A549 (cell line): ENCODE measurements at regions not wholly inside any gene's neighbourhood (a gene's known extent, or its start where the extent isn't known, plus 50 kb on each side); places are given as distances from the start of the nearest gene placed in this dataset.

ENCODE experiments used
- ATAC-seq, 2 experiments: fragments of 200-7000 bp in 1 of 2; fragments of >200 bp in 1 of 2; cut with Nextera tagmentation in 1 of 2; cut with Tn5 transposase in 1 of 2; 3 replicates each; pipeline versions ENCODE4 v1.8.0 to v1.9.1; 2018 to 2020; ENCODE audit warnings: mild to moderate bottlenecking in 1 of 2, moderate library complexity in 1 of 2
- CTCF ChIA-PET: fragments of 300-600 bp; sonication (Branson Sonifier 250); formaldehyde crosslinking; extraction: SDS; loops from one replicate; lab custom pipeline; 2021; ENCODE audit warnings: antibody characterized with exemption, inconsistent platforms; lab: Yijun Ruan, JAX
- POLR2A ChIA-PET: fragments of 350-600 bp; formaldehyde crosslinking; extraction: SDS; loops from one replicate; lab custom pipeline; 2021; ENCODE audit warnings: antibody characterized with exemption, inconsistent platforms; lab: Yijun Ruan, JAX
- DNase-seq, 2 experiments: peaks; one replicate each; pipeline versions ENCODE4 v3.0.0 to v3.0.0-alpha.2; 2011 to 2016; ENCODE audit warnings: low read depth in 1 of 2, low spot score in 1 of 2
- FAIRE-seq: peaks from 2 replicates; lab custom pipeline; 2011; peaks lifted over from hg19 to GRCh38; lab: Jason Lieb, UNC
- H3K27ac ChIP-seq, 2 experiments: fragments of >200 bp; sonication (Bioruptor Twin); formaldehyde crosslinking; 3 replicates each; pipeline ENCODE4 v1.5.1; 2016 to 2017
- H3K4me1 ChIP-seq: fragments of >200 bp; sonication (Bioruptor Twin); formaldehyde crosslinking; 3 replicates; pipeline ENCODE4 v1.6.1; 2016
- H3K4me2 ChIP-seq: fragments of >200 bp; sonication (Bioruptor Twin); formaldehyde crosslinking; 3 replicates; pipeline ENCODE4 v1.6.1; 2016
- H3K4me3 ChIP-seq: fragments of >200 bp; sonication (Bioruptor Twin); formaldehyde crosslinking; 3 replicates; pipeline ENCODE4 v1.5.1; 2016
- H3K9me3 ChIP-seq: fragments of >200 bp; sonication (Bioruptor Twin); formaldehyde crosslinking; 3 replicates; pipeline ENCODE4 v1.6.1; 2016
- CBX2 ChIP-seq: fragments of 200-600 bp; sonication (generic); IDR thresholded peaks from 2 replicates; pipeline ENCODE4 v1.6.1; 2016; ENCODE audit warnings: low read depth, mild to moderate bottlenecking, borderline replicate concordance
- CBX8 ChIP-seq: fragments of 200-600 bp; sonication (generic); IDR thresholded peaks from 2 replicates; pipeline ENCODE4 v1.6.1; 2016
- CHD2 ChIP-seq: fragments of 150-350 bp; IDR thresholded peaks from 2 replicates; pipeline ENCODE4 v1.6.1; 2014; ENCODE audit warnings: low read length; ENCODE audit not compliant: partially characterized antibody
- EHF ChIP-seq: fragments of 250-450 bp; sonication (Bioruptor Pico); IDR thresholded peaks from 2 replicates; pipeline ENCODE4 v1.5.0; 2020; ENCODE audit warnings: mild to moderate bottlenecking
- EHMT2 ChIP-seq: fragments of 200-600 bp; sonication (generic); IDR thresholded peaks from 2 replicates; pipeline ENCODE4 v1.6.1; 2016; ENCODE audit warnings: antibody characterized with exemption, low read depth, mild to moderate bottlenecking, moderate library complexity
- ELK1 ChIP-seq: fragments of 150-350 bp; IDR thresholded peaks from 2 replicates; pipeline ENCODE4 v1.6.1; 2014; ENCODE audit warnings: low read depth, mild to moderate bottlenecking, low read length
- EP300 ChIP-seq, 2 experiments: fragments of >200 bp; sonication (Bioruptor Twin); formaldehyde crosslinking; IDR thresholded peaks; 2 replicates in 1 of 2; 3 replicates in 1 of 2; pipeline ENCODE4 v1.6.1; 2016 to 2017
- ESRRA ChIP-seq: fragments of 150-350 bp; IDR thresholded peaks from 2 replicates; pipeline ENCODE4 v1.6.1; 2014; ENCODE audit warnings: mild to moderate bottlenecking, low read length, borderline replicate concordance
- FOSB ChIP-seq: fragments of 250-450 bp; sonication (Bioruptor Pico); IDR thresholded peaks from 2 replicates; pipeline ENCODE4 v1.5.0; 2020; ENCODE audit warnings: mild to moderate bottlenecking, moderate library complexity
- FOXS1 ChIP-seq: fragments of 250-450 bp; sonication (Bioruptor Pico); IDR thresholded peaks from 2 replicates; pipeline ENCODE4 v1.5.0; 2020; ENCODE audit warnings: mild to moderate bottlenecking, moderate library complexity
- HDAC2 ChIP-seq: fragments of 200-600 bp; sonication (generic); IDR thresholded peaks from 2 replicates; pipeline ENCODE4 v1.6.1; 2016
- HMGXB4 ChIP-seq: fragments of 250-450 bp; sonication (Bioruptor Pico); IDR thresholded peaks from 2 replicates; pipeline ENCODE4 v1.5.0; 2021; ENCODE audit warnings: mild to moderate bottlenecking, moderate library complexity, borderline replicate concordance
- HOXB5 ChIP-seq: fragments of 250-450 bp; sonication (Bioruptor Pico); IDR thresholded peaks from 2 replicates; pipeline ENCODE4 v1.5.0; 2020; ENCODE audit warnings: mild to moderate bottlenecking, moderate library complexity
- KDM5A ChIP-seq: fragments of 200-600 bp; sonication (generic); IDR thresholded peaks from 2 replicates; pipeline ENCODE4 v1.6.1; 2016; ENCODE audit warnings: antibody characterized with exemption, mild to moderate bottlenecking
- MAFK ChIP-seq: fragments of 450-650 bp; IDR thresholded peaks from 2 replicates; pipeline ENCODE4 v1.6.1; 2014; ENCODE audit not compliant: partially characterized antibody
- MYC ChIP-seq: IDR thresholded peaks from 2 replicates; pipeline ENCODE4 v1.6.1; 2012; ENCODE audit warnings: mild to moderate bottlenecking, inconsistent platforms, low read length, improper control_type of control experiment, borderline replicate concordance
- NR3C1 ChIP-seq: fragments of >200 bp; sonication (Bioruptor Twin); formaldehyde crosslinking; IDR thresholded peaks from 3 replicates; pipeline ENCODE4 v1.6.1; 2017
- PBX3 ChIP-seq: IDR thresholded peaks from 2 replicates; pipeline ENCODE4 v1.6.1; 2012
- POLR2A ChIP-seq: IDR thresholded peaks from 2 replicates; pipeline ENCODE4 v1.6.1; 2012; ENCODE audit warnings: mild to moderate bottlenecking, low read length
- POLR2AphosphoS2 ChIP-seq: conservative IDR thresholded peaks from 2 replicates; pipeline ENCODE4 v1.6.1; 2012; ENCODE audit warnings: low read length, improper control_type of control experiment, inconsistent platforms
- RARB ChIP-seq: fragments of 250-450 bp; sonication (Bioruptor Pico); IDR thresholded peaks from 2 replicates; pipeline ENCODE4 v1.8.0; 2021; ENCODE audit warnings: mild to moderate bottlenecking, moderate library complexity
- SREBF2 ChIP-seq: fragments of 450-650 bp; IDR thresholded peaks from 2 replicates; pipeline ENCODE4 v1.6.1; 2014; ENCODE audit warnings: mild to moderate bottlenecking, moderate library complexity
- USF2 ChIP-seq: fragments of 450-650 bp; IDR thresholded peaks from 2 replicates; pipeline ENCODE4 v1.6.1; 2014; ENCODE audit warnings: antibody characterized with exemption
- ZC3H11A ChIP-seq: fragments of 450-650 bp; IDR thresholded peaks from 2 replicates; pipeline ENCODE4 v1.6.1; 2014; ENCODE audit warnings: antibody characterized with exemption, mild to moderate bottlenecking
- ZNF302 ChIP-seq: fragments of 250-450 bp; sonication (Bioruptor Pico); IDR thresholded peaks from 2 replicates; pipeline ENCODE4 v1.9.0; 2021; ENCODE audit warnings: inconsistent platforms, mild to moderate bottlenecking, moderate library complexity
- ZSCAN20 ChIP-seq: fragments of 250-450 bp; sonication (Bioruptor Pico); IDR thresholded peaks from 2 replicates; pipeline ENCODE4 v1.8.0; 2022; ENCODE audit warnings: mild to moderate bottlenecking, moderate library complexity
- whole genome bisulfite sequencing: methylation state at CpG from one replicate; pipeline ENCODE4 v1.1.6; 2017; ENCODE audit errors: missing lambda C conversion rate; 5-methylcytosine and 5-hydroxymethylcytosine counted together

- ChIA-PET POLR2A (no interaction called here), CTCF (no interaction called here)
- H3K4me1 ChIP-seq = no peaks in the 10 kb centered on the region
- ATAC-seq (no peak), FAIRE-seq (no peak), DNase-seq (no peak)
- TF ChIP-seq NR3C1 = no peak
- no peak for TF ChIP-seq POLR2A
- TF ChIP-seq ZSCAN20 (CRISPR knock-in tag) = no peak
- no peak for TF ChIP-seq USF2
- TF ChIP-seq SREBF2 = no peak
- TF ChIP-seq ESRRA = no peak
- no peak for TF ChIP-seq HOXB5 (CRISPR knock-in tag)
- no peak for TF ChIP-seq KDM5A
- TF ChIP-seq FOSB (CRISPR knock-in tag) = no peak
- no peak for TF ChIP-seq EHF (CRISPR knock-in tag)
- no peak for TF ChIP-seq POLR2AphosphoS2
- TF ChIP-seq CBX8 = no peak
- TF ChIP-seq RARB (CRISPR knock-in tag) = no peak
- no peak for TF ChIP-seq ZC3H11A
- no peak for TF ChIP-seq HDAC2
- no peak for TF ChIP-seq PBX3
- TF ChIP-seq MAFK = no peak
- no peak for TF ChIP-seq FOXS1 (CRISPR knock-in tag)
- H3K4me3 ChIP-seq = no peak overlapping the region
- no peaks in the 10 kb centered on the region for H3K9me3 ChIP-seq
- no peak overlapping the region for H3K27ac ChIP-seq
- no peak overlapping the region for H3K4me2 ChIP-seq
- WGBS = 71% methylated on average over 6 of the region's 6 CpGs
These were observed 356.6 kb upstream of the ADAMTS9 start for GRCh38 chr3:65044401-65044800.

- Histone ChIP-seq H3K4me2 (no peak overlapping the region), H3K27ac (no peak overlapping the region), H3K4me1 (no peaks in the 10 kb centered on the region), H3K4me3 (no peak overlapping the region), H3K9me3 (no peaks in the 10 kb centered on the region)
- ATAC-seq = no peak
- ChIA-PET POLR2A (no interaction called here), CTCF (no interaction called here)
- DNase-seq = no peak
- WGBS = 45% methylated on average over 3 of the region's 3 CpGs
- FAIRE-seq = no peak
- TF ChIP-seq ZNF302 (CRISPR knock-in tag) (no peak), EHF (CRISPR knock-in tag) (no peak), CHD2 (no peak), CBX2 (no peak), FOXS1 (CRISPR knock-in tag) (no peak), FOSB (CRISPR knock-in tag) (no peak), EHMT2 (no peak), MAFK (no peak)
These were observed 354.9 kb upstream of the ADAMTS9 start for GRCh38 chr3:65042675-65043074.

GRCh38 chr3:65039754-65040210 is 352.0 kb upstream of the ADAMTS9 start:
- CTCF ChIA-PET = no interaction called here
- POLR2A ChIA-PET = interaction anchor here (0.6 to 1.0 kb wide), 2 partner anchors 9 to 16 kb away, joined by 3 read pairs; no protein-coding TSS in a partner anchor
- FAIRE-seq (no peak), DNase-seq (peak; percentile 13 to 48), ATAC-seq (peak; percentile 59 to 85)
- H3K9me3 ChIP-seq = no peaks in the 10 kb centered on the region
- no peaks in the 10 kb centered on the region for H3K4me1 ChIP-seq
- H3K4me3 ChIP-seq = no peak overlapping the region
- TF ChIP-seq ELK1 (no peak), EP300 (IDR thresholded peaks at IDR 0.05) (peak in 1 of 2 experiments; percentile 41; a peak in 2 of 5 replicates), HMGXB4 (CRISPR knock-in tag) (no peak), MYC (no peak)
- no peak overlapping the region for H3K4me2 ChIP-seq
- WGBS = 2% methylated on average over 6 of the region's 6 CpGs
- 0 out of 6 replicates have a peak overlapping the region, but pooled peaks of 1 of the 2 experiments have one; percentile 32 for H3K27ac ChIP-seq
